IPS-18a (cell line): ENCODE measurements at regions not wholly inside any gene's neighbourhood (a gene's known extent, or its start where the extent isn't known, plus 50 kb on each side); places are given as distances from the start of the nearest gene placed in this dataset.
"Not testable (repeated sequence)": the region's sequence is repeated elsewhere in the genome, so short reads cannot be mapped to it uniquely, and the experiment has no call there.

Experiments used
- H3K27ac ChIP-seq: one replicate; pipeline ENCODE4 v1.5.1; 2013; ENCODE audit warnings: low read length
- H3K27me3 ChIP-seq: one replicate; pipeline ENCODE4 v1.6.1; 2013; ENCODE audit warnings: mild to moderate bottlenecking, low read length; ENCODE audit not compliant: control insufficient read depth, insufficient read depth
- H3K36me3 ChIP-seq: one replicate; pipeline ENCODE4 v1.6.1; 2013; ENCODE audit warnings: low read depth, low read length; ENCODE audit not compliant: control insufficient read depth
- H3K4me1 ChIP-seq: one replicate; pipeline ENCODE4 v1.6.1; 2013; ENCODE audit warnings: low read depth, low read length; ENCODE audit not compliant: control insufficient read depth
- H3K4me3 ChIP-seq: one replicate; pipeline ENCODE4 v1.5.1; 2013; ENCODE audit warnings: low read length
- H3K9ac ChIP-seq: one replicate; pipeline ENCODE4 v1.6.1; 2013; ENCODE audit warnings: mild to moderate bottlenecking, low read length, moderate library complexity
- H3K9me3 ChIP-seq: one replicate; pipeline ENCODE4 v1.6.1; 2013; ENCODE audit warnings: low read depth, low read length; ENCODE audit not compliant: control insufficient read depth

DNA sequence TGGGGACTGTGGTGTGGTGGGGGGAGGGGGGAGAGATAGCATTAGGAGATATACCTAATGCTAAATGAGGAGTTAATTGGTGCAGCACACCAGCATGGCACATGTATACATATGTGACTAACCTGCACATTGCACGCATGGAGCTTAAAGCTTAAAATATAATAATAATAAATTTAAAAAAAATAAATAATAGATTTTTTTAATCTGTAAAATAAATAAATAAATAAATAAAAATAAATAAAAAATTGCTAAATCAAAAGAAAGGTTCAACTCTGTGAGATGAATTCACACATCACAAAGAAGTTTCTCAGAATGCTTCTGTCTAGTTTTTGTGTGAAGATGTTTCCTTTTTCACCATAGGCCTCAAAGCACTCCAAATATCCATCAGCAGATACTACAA is 1793.7 kb downstream of the UQCRFS1 start:
- H3K4me3 ChIP-seq, H3K27me3 ChIP-seq, H3K4me1 ChIP-seq, H3K9ac ChIP-seq, H3K27ac ChIP-seq, H3K36me3 ChIP-seq: not testable (repeated sequence)
- H3K9me3 ChIP-seq = peaks cover 66% of the 10 kb centered on the region

DNA sequence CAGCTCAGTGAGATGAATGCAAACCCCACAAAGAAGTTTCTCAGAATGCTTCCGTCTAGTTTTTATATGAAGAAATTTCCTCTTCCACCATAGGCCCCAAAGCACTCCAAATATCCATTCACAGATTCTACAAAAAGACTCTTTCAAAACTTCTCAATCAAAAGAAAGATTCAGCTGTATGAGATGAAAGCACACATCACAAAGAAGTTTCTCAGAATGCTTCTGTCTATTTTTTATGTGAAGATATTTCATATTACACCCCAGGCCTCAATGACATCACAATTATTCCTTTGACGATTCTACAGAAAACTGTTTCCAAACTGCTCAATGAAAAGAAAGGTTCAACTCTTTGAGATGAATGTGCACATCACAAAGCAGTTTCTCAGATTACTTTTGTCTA is 1819.4 kb downstream of the UQCRFS1 start:
- no peak overlapping the region for H3K27ac ChIP-seq
- H3K9ac ChIP-seq = no peak overlapping the region
- no peaks in the 10 kb centered on the region for H3K36me3 ChIP-seq
- no peaks in the 10 kb centered on the region for H3K27me3 ChIP-seq
- H3K9me3 ChIP-seq = peaks cover 93% of the 10 kb centered on the region
- H3K4me1 ChIP-seq = no peaks in the 10 kb centered on the region
- no peak overlapping the region for H3K4me3 ChIP-seq

DNA sequence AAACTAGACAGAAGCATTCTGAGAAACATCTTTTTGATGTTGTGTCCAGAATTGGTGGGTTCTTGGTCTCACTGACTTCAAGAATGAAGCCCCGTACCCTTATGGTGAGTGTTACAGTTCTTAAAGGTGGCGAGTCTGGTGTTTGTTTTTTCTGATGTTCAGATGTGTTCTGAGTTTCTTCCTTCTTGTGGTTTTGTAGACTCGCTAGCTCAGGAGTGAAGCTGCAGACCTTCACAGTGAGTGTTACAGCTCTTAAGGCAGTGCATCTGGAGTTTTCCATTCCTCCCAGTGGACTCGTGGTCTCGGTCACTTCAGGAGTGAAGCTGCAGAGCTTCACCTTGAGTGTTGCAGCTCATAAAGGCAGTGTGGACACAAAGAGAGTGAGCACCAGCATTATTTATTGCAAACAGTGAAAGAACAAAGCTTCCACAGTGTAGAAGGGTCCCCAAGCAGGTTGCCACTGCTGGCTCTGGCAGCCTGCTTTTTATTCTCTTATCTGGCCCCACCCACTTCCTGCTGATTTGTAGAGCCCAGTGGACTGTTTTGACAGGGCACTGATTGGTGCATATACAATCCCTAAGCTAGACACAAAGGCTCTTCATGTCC is 1820.8 kb downstream of the UQCRFS1 start:
- no peaks in the 10 kb centered on the region for H3K36me3 ChIP-seq
- peaks cover 93% of the 10 kb centered on the region for H3K9me3 ChIP-seq
- no peak overlapping the region for H3K4me3 ChIP-seq
- no peak overlapping the region for H3K9ac ChIP-seq
- no peaks in the 10 kb centered on the region for H3K27me3 ChIP-seq
- H3K27ac ChIP-seq = no peak overlapping the region
- H3K4me1 ChIP-seq = no peaks in the 10 kb centered on the region

- H3K27me3 ChIP-seq, H3K9ac ChIP-seq, H3K4me1 ChIP-seq, H3K27ac ChIP-seq, H3K36me3 ChIP-seq, H3K4me3 ChIP-seq: not testable (repeated sequence)
- peaks cover 86% of the 10 kb centered on the region for H3K9me3 ChIP-seq
Observed at GRCh38 chr19:27379306-27379705, 1833.6 kb downstream of the UQCRFS1 start.

- H3K9me3 ChIP-seq = peaks cover 73% of the 10 kb centered on the region
- not testable (repeated sequence) for H3K36me3 ChIP-seq, H3K27ac ChIP-seq, H3K4me3 ChIP-seq, H3K4me1 ChIP-seq, H3K9ac ChIP-seq, H3K27me3 ChIP-seq
Observed at GRCh38 chr19:27369603-27370002, 1843.3 kb downstream of the UQCRFS1 start.

DNA sequence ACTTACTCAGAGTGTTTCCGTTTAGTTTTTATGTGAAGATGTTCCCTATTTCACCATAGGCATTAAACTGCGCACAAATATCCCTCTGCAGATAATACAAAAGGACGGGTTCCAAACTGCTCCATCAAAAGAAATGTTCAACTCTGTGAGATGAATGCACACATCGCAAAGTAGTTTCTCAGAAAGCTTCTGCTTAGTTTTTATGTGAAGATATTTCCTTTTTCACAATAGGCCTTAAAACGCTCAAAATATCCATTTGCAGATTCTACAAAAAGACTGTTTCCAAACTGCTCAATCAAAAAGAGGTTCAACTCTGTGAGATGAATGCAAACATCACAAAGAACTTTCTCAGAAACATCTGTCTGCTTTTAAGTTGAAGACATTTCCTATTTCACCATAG is 1850.5 kb downstream of the UQCRFS1 start:
- H3K36me3 ChIP-seq, H3K4me3 ChIP-seq, H3K9ac ChIP-seq, H3K27me3 ChIP-seq, H3K4me1 ChIP-seq, H3K27ac ChIP-seq: not testable (repeated sequence)
- peaks cover 98% of the 10 kb centered on the region for H3K9me3 ChIP-seq

DNA sequence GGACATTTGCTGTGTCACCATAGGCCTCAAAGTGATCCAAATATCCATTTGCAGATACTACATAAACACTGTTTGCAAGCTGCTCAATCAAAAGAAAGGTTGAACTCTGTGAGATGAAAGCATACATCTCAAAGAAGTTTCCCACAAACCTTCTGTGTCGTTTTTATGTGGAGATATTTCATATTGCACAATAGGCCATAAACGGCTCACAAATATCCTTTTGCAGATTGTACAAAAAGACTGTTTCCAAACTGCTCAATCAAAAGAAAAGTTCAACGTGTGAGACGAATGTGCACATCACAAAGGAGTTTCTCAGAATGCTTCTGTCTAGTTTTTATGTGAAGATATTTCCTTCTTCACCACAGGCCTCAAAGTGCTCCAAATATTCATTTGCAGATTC is 1857.4 kb downstream of the UQCRFS1 start:
- not testable (repeated sequence) for H3K4me1 ChIP-seq, H3K9ac ChIP-seq, H3K27ac ChIP-seq, H3K36me3 ChIP-seq, H3K4me3 ChIP-seq, H3K27me3 ChIP-seq
- peaks cover 100% of the 10 kb centered on the region for H3K9me3 ChIP-seq
